Gastrocnemius medialis (tissue), 4 donors: ENCODE measurements at regions not wholly inside any gene's neighbourhood (a gene's known extent, or its start where the extent isn't known, plus 50 kb on each side); places are given as distances from the start of the nearest gene placed in this dataset.

Source experiments
- POLR2A ChIP-seq, 2 donors: fragments of 450-650 bp; IDR thresholded peaks; one replicate each; pipeline ENCODE4 v1.6.1; 2017; ENCODE audit warnings: antibody characterized with exemption in 2 of 2, mild to moderate bottlenecking in 2 of 2, moderate library complexity in 2 of 2
- TF ChIP-seq, protein P1 (sequence below), 5 experiments: fragments of 450-650 bp in 3 of 5; fragments of 200-600 bp in 2 of 5; sonication (generic) in 2 of 5; IDR thresholded peaks in 4 of 5; conservative IDR thresholded peaks in 1 of 5; 1 replicate in 4 of 5; 2 replicates in 1 of 5; pipeline ENCODE4 v1.5.1; 2016 to 2019; ENCODE audit warnings: antibody characterized with exemption in 5 of 5, mild to moderate bottlenecking in 3 of 5, moderate library complexity in 3 of 5

DNA sequence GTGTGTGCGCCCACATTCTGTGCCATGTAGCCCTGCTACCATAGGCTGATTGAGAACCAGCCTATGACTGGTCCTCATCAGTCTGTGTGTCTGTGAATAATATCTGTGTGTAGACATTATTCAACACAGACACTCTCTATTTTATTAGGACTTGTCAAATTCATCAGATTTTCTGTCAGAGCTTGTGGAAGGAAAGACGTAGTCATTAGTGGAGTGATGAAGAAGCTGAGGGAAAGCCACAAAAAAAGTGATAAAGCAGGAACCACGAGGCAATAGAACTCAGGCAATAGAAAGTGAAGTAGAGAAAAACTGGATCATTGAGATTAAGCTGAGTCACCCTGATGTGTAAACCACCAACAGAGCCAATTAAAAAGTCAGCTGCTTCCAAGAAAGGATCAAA is 122.2 kb upstream of the MARCKS start:
- TF ChIP-seq, protein P1, sequence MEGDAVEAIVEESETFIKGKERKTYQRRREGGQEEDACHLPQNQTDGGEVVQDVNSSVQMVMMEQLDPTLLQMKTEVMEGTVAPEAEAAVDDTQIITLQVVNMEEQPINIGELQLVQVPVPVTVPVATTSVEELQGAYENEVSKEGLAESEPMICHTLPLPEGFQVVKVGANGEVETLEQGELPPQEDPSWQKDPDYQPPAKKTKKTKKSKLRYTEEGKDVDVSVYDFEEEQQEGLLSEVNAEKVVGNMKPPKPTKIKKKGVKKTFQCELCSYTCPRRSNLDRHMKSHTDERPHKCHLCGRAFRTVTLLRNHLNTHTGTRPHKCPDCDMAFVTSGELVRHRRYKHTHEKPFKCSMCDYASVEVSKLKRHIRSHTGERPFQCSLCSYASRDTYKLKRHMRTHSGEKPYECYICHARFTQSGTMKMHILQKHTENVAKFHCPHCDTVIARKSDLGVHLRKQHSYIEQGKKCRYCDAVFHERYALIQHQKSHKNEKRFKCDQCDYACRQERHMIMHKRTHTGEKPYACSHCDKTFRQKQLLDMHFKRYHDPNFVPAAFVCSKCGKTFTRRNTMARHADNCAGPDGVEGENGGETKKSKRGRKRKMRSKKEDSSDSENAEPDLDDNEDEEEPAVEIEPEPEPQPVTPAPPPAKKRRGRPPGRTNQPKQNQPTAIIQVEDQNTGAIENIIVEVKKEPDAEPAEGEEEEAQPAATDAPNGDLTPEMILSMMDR (IDR thresholded peaks at IDR 0.05 in 4 of 5, conservative IDR thresholded peaks at IDR 0.05 in 1 of 5) = no peak
- TF ChIP-seq POLR2A (IDR thresholded peaks at IDR 0.05) = no peak
